ENCODE measurements at regions not wholly inside any gene's neighbourhood (a gene's known extent, or its start where the extent isn't known, plus 50 kb on each side); places are given as distances from the start of the nearest gene placed in this dataset.

DNA sequence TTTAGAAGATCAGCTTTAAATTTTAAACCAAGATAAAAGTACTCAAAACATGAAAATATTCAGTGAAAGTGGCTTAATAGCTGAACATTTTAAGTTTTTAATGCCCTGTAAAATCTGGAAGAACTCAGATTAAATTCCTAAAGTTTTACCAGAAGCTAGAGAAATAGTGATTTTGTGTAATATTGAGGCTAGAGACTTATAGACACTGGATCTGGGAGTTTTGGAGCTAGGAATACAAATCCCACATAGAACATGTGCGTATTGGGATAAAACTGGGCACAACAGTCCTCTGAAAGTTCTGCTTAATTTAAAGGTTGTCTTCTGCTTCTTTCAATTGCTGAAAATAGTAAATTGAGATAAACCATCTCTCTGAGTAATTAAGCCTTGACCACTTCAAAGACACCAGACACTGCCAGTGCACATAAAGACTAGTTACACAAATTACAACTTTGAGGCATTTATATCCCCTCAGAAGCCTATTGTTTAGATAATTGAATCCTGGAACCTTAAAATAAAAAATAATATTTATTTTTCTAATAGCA, 1382.5 kb downstream of the OTOL1 start:
- BruUV-seq (replicated peaks) = no TSS peak
- Histone ChIP-seq H3K36me3 (ENCODE audit: insufficient read depth, low read length) (no peaks in the 10 kb centered on the region), H3K4me1 (ENCODE audit: insufficient read depth, low read length, poor library complexity, severe bottlenecking) (no peaks in the 10 kb centered on the region), H3K4me2 (ENCODE audit: low read length) (no peak overlapping the region), H2AFZ (ENCODE audit: low read length) (no peak overlapping the region), H3K9me2 (ENCODE audit: insufficient read depth, low read length) (no peaks in the 10 kb centered on the region), H3K4me3 (ENCODE audit: low read depth, low read length, poor library complexity, severe bottlenecking) (no peak overlapping the region), H4K20me1 (ENCODE audit: insufficient read depth, low read length) (no peaks in the 10 kb centered on the region), H3K79me2 (ENCODE audit: insufficient read depth, low read depth, low read length) (no peaks in the 10 kb centered on the region), H3K9me3 (ENCODE audit: low read length) (no peaks in the 10 kb centered on the region), H3K27ac (ENCODE audit: low read depth, low read length, poor library complexity, severe bottlenecking) (no peak overlapping the region)
- TF ChIP-seq, protein P1, sequence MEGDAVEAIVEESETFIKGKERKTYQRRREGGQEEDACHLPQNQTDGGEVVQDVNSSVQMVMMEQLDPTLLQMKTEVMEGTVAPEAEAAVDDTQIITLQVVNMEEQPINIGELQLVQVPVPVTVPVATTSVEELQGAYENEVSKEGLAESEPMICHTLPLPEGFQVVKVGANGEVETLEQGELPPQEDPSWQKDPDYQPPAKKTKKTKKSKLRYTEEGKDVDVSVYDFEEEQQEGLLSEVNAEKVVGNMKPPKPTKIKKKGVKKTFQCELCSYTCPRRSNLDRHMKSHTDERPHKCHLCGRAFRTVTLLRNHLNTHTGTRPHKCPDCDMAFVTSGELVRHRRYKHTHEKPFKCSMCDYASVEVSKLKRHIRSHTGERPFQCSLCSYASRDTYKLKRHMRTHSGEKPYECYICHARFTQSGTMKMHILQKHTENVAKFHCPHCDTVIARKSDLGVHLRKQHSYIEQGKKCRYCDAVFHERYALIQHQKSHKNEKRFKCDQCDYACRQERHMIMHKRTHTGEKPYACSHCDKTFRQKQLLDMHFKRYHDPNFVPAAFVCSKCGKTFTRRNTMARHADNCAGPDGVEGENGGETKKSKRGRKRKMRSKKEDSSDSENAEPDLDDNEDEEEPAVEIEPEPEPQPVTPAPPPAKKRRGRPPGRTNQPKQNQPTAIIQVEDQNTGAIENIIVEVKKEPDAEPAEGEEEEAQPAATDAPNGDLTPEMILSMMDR (conservative IDR thresholded peaks at IDR 0.05; ENCODE audit: low read length) = no peak
- no peak for TF ChIP-seq EZH2phosphoT487 (IDR thresholded peaks at IDR 0.05; ENCODE audit: borderline replicate concordance, low read depth, low read length)
- intact Hi-C loops (cut with micrococcal nuclease; ENCODE audit: unreplicated experiment) = no loop called here
- DNase-seq (ENCODE audit: low spot score) = no peak
- CTCF ChIA-PET (ENCODE audit: unreplicated experiment) = no interaction called here
- POLR2A ChIA-PET = no interaction called here

DNA sequence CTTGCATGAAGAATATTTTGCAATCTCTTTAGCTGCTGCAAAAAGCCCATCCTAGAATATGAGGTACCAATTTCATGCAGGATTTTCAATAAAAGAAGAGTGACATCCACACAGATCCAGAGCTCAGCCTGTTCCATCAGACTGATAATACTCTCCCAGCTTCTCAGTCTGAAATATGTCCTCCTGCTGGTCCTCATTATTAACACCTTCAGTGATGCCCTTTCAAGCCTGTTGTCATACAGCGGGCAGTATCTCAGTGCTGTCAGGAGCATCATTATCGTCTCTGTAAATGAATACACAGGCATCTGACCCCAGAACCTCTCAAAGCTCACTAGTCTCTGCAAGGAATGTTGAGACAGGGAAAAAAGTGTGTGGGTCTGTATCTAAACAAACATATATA, 1387.8 kb downstream of the OTOL1 start:
- H2AFZ ChIP-seq (ENCODE audit: low read length) = no peak overlapping the region
- no peak overlapping the region for H3K27ac ChIP-seq (ENCODE audit: low read depth, low read length, poor library complexity, severe bottlenecking)
- intact Hi-C loops (cut with micrococcal nuclease; ENCODE audit: unreplicated experiment) = no loop called here
- no peaks in the 10 kb centered on the region for H3K4me1 ChIP-seq (ENCODE audit: insufficient read depth, low read length, poor library complexity, severe bottlenecking)
- CTCF ChIA-PET (ENCODE audit: unreplicated experiment) = no interaction called here
- H4K20me1 ChIP-seq (ENCODE audit: insufficient read depth, low read length) = no peaks in the 10 kb centered on the region
- no peaks in the 10 kb centered on the region for H3K9me3 ChIP-seq (ENCODE audit: low read length)
- H3K79me2 ChIP-seq (ENCODE audit: insufficient read depth, low read depth, low read length) = no peaks in the 10 kb centered on the region
- no peak overlapping the region for H3K4me2 ChIP-seq (ENCODE audit: low read length)
- H3K9me2 ChIP-seq (ENCODE audit: insufficient read depth, low read length) = no peaks in the 10 kb centered on the region
- no peak overlapping the region for H3K4me3 ChIP-seq (ENCODE audit: low read depth, low read length, poor library complexity, severe bottlenecking)
- POLR2A ChIA-PET = no interaction called here
- no peaks in the 10 kb centered on the region for H3K36me3 ChIP-seq (ENCODE audit: insufficient read depth, low read length)
- TF ChIP-seq, protein P1 (conservative IDR thresholded peaks at IDR 0.05; ENCODE audit: low read length) = no peak
- TF ChIP-seq EZH2phosphoT487 (IDR thresholded peaks at IDR 0.05; ENCODE audit: borderline replicate concordance, low read depth, low read length) = no peak
- no peak for DNase-seq (ENCODE audit: low spot score)
- no TSS peak for BruUV-seq (replicated peaks)

DNA sequence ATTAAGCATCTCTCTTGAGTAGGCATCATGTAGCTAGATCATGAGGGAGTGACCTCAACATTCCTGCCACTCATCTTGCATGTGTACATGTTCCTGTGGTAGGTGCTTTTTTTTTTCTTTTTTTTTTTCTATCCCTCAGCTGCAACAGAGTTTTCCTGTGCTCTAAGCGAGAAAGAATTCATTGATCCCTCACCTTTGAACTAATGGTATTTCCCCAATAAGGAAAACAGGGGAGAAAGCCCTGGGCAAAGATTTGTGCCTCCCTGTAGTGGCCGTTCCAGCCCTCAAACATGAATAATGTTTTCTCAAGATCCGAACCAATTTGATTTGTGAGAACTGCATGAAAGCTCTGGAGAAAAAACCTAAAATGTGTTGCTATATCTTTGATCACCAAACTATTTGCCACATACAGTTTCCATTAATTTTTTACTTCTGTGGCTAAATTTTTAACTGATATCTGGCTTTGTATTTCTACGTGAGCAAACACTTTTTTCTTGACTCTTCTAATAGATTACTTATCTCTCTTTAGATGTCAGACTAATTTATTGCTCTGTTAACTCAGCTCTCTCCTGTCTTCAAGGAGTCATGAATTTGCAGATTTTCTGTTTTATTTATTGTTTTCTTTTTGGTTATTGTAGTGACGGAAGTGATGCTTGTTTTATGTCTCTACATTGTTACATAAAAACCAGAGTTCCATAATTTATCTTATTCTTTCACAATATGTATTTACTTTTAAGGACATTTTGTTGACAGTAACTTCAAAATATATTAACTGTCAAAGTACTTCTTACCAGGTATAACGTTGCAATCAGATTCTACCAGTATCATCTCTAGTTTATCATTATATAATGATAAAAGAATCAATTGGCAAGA, 1396.5 kb downstream of the OTOL1 start:
- no peak overlapping the region for H3K4me3 ChIP-seq (ENCODE audit: low read depth, low read length, poor library complexity, severe bottlenecking)
- no peaks in the 10 kb centered on the region for H3K36me3 ChIP-seq (ENCODE audit: insufficient read depth, low read length)
- no peak overlapping the region for H3K27ac ChIP-seq (ENCODE audit: low read depth, low read length, poor library complexity, severe bottlenecking)
- no peaks in the 10 kb centered on the region for H4K20me1 ChIP-seq (ENCODE audit: insufficient read depth, low read length)
- H3K4me2 ChIP-seq (ENCODE audit: low read length) = no peak overlapping the region
- no peaks in the 10 kb centered on the region for H3K79me2 ChIP-seq (ENCODE audit: insufficient read depth, low read depth, low read length)
- DNase-seq (ENCODE audit: low spot score) = no peak
- BruUV-seq (replicated peaks) = no TSS peak
- POLR2A ChIA-PET = interaction anchor here (0.7 kb wide), 1 partner anchor 9 kb away, joined by 3 read pairs; no protein-coding TSS in a partner anchor
- H2AFZ ChIP-seq (ENCODE audit: low read length) = no peak overlapping the region
- H3K9me3 ChIP-seq (ENCODE audit: low read length) = 0 out of 2 replicates have a peak, but pooled peaks cover 4% of the 10 kb centered on the region
- TF ChIP-seq EZH2phosphoT487 (IDR thresholded peaks at IDR 0.05; ENCODE audit: borderline replicate concordance, low read depth, low read length) = no peak
- TF ChIP-seq, protein P1 (conservative IDR thresholded peaks at IDR 0.05; ENCODE audit: low read length) = no peak
- intact Hi-C loops (cut with micrococcal nuclease; ENCODE audit: unreplicated experiment) = no loop called here
- no peaks in the 10 kb centered on the region for H3K4me1 ChIP-seq (ENCODE audit: insufficient read depth, low read length, poor library complexity, severe bottlenecking)
- H3K9me2 ChIP-seq (ENCODE audit: insufficient read depth, low read length) = no peaks in the 10 kb centered on the region
- CTCF ChIA-PET (ENCODE audit: unreplicated experiment) = no interaction called here

Data from OCI-LY7 (cell line).